Fibroblast of lung (primary cell): ENCODE measurements at regions not wholly inside any gene's neighbourhood (a gene's known extent, or its start where the extent isn't known, plus 50 kb on each side); places are given as distances from the start of the nearest gene placed in this dataset.

Experiments
- EZH2 ChIP-seq: IDR thresholded peaks from 2 replicates; pipeline ENCODE4 v1.5.1; 2012; ENCODE audit warnings: low read length, control low read depth, mild to moderate bottlenecking; ENCODE audit errors: missing control alignments
- TF ChIP-seq, protein P1 (sequence below), 2 donors: IDR thresholded peaks in 1 of 2; conservative IDR thresholded peaks in 1 of 2; 1 replicate in 1 of 2; 2 replicates in 1 of 2; pipeline ENCODE4 v1.5.1; 2011 to 2012; ENCODE audit warnings: low read length in 2 of 2, control low read depth in 1 of 2, inconsistent platforms in 1 of 2, low read depth in 1 of 2, mild to moderate bottlenecking in 1 of 2

DNA sequence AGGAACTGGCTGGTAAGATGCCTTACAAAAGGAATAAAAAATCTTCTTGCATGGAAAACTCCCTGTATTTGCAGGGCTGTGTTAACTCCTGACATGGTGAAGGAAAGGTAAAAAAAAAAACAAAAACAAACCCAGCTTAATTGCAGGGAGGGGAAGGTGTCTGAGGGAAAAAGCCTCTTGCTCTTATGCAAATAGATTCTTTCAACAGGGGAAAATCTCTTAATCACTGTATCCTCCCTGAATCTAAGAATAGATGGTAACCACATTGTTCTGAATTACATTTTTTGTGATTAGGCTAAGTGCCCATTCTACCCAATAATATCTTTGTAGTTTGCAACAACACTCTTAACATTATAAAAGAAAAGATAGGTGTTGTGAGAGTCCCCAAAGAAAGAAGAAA, 172.6 kb downstream of the RBM46 start:
- TF ChIP-seq, protein P1, sequence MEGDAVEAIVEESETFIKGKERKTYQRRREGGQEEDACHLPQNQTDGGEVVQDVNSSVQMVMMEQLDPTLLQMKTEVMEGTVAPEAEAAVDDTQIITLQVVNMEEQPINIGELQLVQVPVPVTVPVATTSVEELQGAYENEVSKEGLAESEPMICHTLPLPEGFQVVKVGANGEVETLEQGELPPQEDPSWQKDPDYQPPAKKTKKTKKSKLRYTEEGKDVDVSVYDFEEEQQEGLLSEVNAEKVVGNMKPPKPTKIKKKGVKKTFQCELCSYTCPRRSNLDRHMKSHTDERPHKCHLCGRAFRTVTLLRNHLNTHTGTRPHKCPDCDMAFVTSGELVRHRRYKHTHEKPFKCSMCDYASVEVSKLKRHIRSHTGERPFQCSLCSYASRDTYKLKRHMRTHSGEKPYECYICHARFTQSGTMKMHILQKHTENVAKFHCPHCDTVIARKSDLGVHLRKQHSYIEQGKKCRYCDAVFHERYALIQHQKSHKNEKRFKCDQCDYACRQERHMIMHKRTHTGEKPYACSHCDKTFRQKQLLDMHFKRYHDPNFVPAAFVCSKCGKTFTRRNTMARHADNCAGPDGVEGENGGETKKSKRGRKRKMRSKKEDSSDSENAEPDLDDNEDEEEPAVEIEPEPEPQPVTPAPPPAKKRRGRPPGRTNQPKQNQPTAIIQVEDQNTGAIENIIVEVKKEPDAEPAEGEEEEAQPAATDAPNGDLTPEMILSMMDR (conservative IDR thresholded peaks at IDR 0.05 in 1 of 2, IDR thresholded peaks at IDR 0.05 in 1 of 2; ENCODE audit: low read depth in 1 of 2, low read length in 2 of 2): no peak
- no peak for TF ChIP-seq EZH2
